Nephron progenitor cell (in vitro differentiated cells): ENCODE measurements at regions not wholly inside any gene's neighbourhood (a gene's known extent, or its start where the extent isn't known, plus 50 kb on each side); places are given as distances from the start of the nearest gene placed in this dataset.
A peak's percentile ranks its signal among the peaks of the same experiment; 100 is the strongest.

Experiments
- DNase-seq: peaks from one replicate; pipeline ENCODE4 v3.0.0; 2021
- H3K27ac Mint-ChIP-seq: 2 replicates; pipeline ENCODE4 v1.8.0; 2021; ENCODE audit warnings: mild to moderate bottlenecking, moderate library complexity, mixed read lengths
- H3K27me3 Mint-ChIP-seq: 2 replicates; pipeline ENCODE4 v1.8.0; 2021; ENCODE audit warnings: mild to moderate bottlenecking, low read depth, mixed read lengths; ENCODE audit not compliant: poor library complexity
- H3K36me3 Mint-ChIP-seq: 2 replicates; pipeline ENCODE4 v1.8.0; 2021; ENCODE audit warnings: low read depth, mixed read lengths
- H3K4me1 Mint-ChIP-seq: 2 replicates; pipeline ENCODE4 v1.8.0; 2021; ENCODE audit warnings: mixed read lengths
- H3K4me3 Mint-ChIP-seq: 2 replicates; pipeline ENCODE4 v1.8.0; 2021; ENCODE audit warnings: mild to moderate bottlenecking, moderate library complexity, mixed read lengths
- H3K9me3 Mint-ChIP-seq: 2 replicates; pipeline ENCODE4 v1.8.0; 2021; ENCODE audit warnings: mild to moderate bottlenecking, moderate library complexity, mixed read lengths
- CTCF ChIP-seq: fragments of 200-600 bp; sonication (generic); IDR thresholded peaks from 2 replicates; pipeline ENCODE4 v1.5.0; 2021; ENCODE audit warnings: antibody characterized with exemption

DNA sequence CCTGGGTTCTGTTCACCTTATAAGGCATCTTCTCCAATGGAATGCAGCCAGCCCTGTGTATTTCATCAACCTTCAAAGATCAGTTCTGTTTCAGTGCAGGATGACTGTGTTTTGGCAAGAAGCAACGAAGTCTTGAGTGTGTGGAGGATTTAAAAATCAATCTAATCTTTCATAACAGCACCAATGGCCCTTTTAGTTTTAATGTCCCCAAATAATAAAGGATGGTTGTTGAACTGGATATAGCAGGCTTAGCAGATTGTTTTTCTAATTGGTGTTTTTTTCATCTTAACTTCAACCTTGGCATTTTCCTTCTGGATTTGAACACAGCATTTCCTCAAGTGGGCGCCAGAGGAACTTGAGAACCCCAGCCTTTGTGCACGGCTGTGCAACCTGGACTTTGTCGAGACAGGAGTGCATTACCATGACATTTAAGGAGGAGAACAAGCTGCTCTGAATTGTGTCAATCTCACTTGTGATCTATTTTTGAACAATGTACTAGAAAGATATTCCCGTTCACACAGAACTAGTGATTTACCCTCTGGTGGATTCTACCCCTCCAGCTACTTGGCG, 313.3 kb upstream of the AKR1E2 start:
- Mint-ChIP-seq H3K27me3 (peaks cover 8% of the 10 kb centered on the region), H3K27ac (no peak overlapping the region), H3K4me3 (no peak overlapping the region), H3K36me3 (no peaks in the 10 kb centered on the region), H3K4me1 (no peaks in the 10 kb centered on the region), H3K9me3 (peaks cover 9% of the 10 kb centered on the region)
- peak; percentile 21 for TF ChIP-seq CTCF
- DNase-seq = peak; percentile 13

GRCh38 chr10:4512196-4512595, 313.8 kb upstream of the AKR1E2 start:
- Mint-ChIP-seq H3K9me3 (peaks cover 4% of the 10 kb centered on the region), H3K27me3 (peaks cover 4% of the 10 kb centered on the region), H3K4me3 (no peak overlapping the region), H3K36me3 (no peaks in the 10 kb centered on the region), H3K27ac (no peak overlapping the region), H3K4me1 (no peaks in the 10 kb centered on the region)
- no peak for DNase-seq
- no peak for TF ChIP-seq CTCF

DNA sequence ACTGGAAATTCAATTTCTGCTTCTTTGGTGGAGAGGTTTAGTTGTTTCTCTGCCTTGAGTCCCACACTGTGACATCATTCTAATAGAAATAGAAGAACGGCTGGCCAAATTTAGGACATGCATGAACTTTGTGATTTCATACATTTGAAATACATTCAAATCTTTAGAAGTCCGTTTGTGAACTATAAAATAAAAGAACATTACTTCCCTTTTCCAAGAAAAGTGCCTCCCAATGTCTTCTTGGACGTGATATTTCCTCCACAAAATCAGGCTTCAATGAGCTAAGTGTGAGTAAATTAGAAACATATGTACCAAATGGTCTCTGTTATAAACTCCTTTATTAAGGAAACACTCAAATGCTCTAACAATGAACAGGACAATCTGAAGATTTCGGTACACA, 314.5 kb upstream of the AKR1E2 start:
- Mint-ChIP-seq H3K4me1 (no peaks in the 10 kb centered on the region), H3K4me3 (no peak overlapping the region), H3K27me3 (peaks cover 8% of the 10 kb centered on the region), H3K9me3 (no peaks in the 10 kb centered on the region), H3K27ac (no peak overlapping the region), H3K36me3 (no peaks in the 10 kb centered on the region)
- no peak for TF ChIP-seq CTCF
- no peak for DNase-seq

DNA sequence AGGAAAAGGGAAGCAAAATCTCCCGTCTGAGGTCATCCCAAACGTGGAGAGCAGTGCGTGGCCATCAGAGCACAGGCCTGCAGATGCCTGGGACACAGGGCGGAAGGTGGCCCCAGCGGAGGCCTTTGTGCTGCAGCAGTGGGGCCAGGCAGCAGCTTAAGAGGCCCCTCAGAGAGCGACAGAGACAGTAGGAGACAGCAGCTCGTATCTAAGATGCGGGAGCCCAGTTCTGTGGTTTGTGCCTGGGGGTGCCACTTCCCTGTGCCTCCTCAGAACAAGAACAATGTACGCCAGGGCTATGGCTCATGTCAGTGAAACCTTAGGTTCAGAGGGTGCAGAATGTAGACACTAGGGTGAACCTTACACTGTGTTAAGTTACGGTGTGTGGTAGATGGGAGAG, 316.6 kb upstream of the AKR1E2 start:
- Mint-ChIP-seq H3K27me3 (peaks cover 4% of the 10 kb centered on the region), H3K27ac (no peak overlapping the region), H3K9me3 (no peaks in the 10 kb centered on the region), H3K4me3 (no peak overlapping the region), H3K4me1 (peaks cover 7% of the 10 kb centered on the region), H3K36me3 (no peaks in the 10 kb centered on the region)
- no peak for DNase-seq
- TF ChIP-seq CTCF = no peak

GRCh38 chr10:4506095-4506494, 319.9 kb upstream of the AKR1E2 start:
- Mint-ChIP-seq H3K9me3 (no peaks in the 10 kb centered on the region), H3K27ac (no peak overlapping the region), H3K27me3 (peaks cover 4% of the 10 kb centered on the region), H3K4me3 (no peak overlapping the region), H3K4me1 (peaks cover 12% of the 10 kb centered on the region), H3K36me3 (no peaks in the 10 kb centered on the region)
- no peak for DNase-seq
- no peak for TF ChIP-seq CTCF

DNA sequence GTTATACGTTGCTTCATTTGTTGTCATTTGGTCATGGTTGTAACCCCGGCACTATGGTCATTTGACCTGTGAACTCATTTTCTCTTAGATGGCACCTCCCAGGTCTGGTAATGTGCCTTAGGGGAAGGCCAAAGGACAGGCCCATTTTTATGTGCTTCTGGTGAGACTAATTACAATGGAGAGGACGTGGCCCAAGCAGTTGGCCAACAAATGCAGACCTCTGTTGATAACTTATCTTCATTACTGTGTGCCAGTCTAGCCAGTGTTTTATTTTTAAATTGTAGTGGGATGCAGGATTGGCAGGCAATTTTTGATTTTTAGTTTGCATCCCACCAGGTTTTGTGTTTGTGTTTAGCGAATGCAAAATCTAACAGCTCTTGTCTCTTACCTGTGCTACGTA, 321.5 kb upstream of the AKR1E2 start:
- H3K27ac Mint-ChIP-seq = peak overlapping the region; percentile 44

More for the DNA sequence above, 321.5 kb upstream of the AKR1E2 start:
- Mint-ChIP-seq H3K9me3 (no peaks in the 10 kb centered on the region), H3K36me3 (no peaks in the 10 kb centered on the region), H3K4me1 (peaks cover 18% of the 10 kb centered on the region), H3K27me3 (peaks cover 4% of the 10 kb centered on the region), H3K4me3 (no peak overlapping the region)
- TF ChIP-seq CTCF = no peak
- no peak for DNase-seq
